Occipital lobe (tissue), 1 donor: ENCODE measurements at regions not wholly inside any gene's neighbourhood (a gene's known extent, or its start where the extent isn't known, plus 50 kb on each side); places are given as distances from the start of the nearest gene placed in this dataset.
"Not testable (repeated sequence)": the region's sequence is repeated elsewhere in the genome, so short reads cannot be mapped to it uniquely, and the experiment has no call there.

Experiments used
- DNase-seq: peaks from one replicate; lab custom pipeline; 2025; lab: John Stamatoyannopoulos, UW

- DNase-seq = not testable (repeated sequence)
These were observed 651.4 kb downstream of the PCDH11X start for GRCh38 chrX:92430574-92430973.

GRCh38 chrX:92460539-92460938 is 681.4 kb downstream of the PCDH11X start:
- DNase-seq = not testable (repeated sequence)

GRCh38 chrX:92480165-92480564 is 701.0 kb downstream of the PCDH11X start:
- DNase-seq = not testable (repeated sequence)

GRCh38 chrX:92485487-92485886 is 706.3 kb downstream of the PCDH11X start:
- not testable (repeated sequence) for DNase-seq

GRCh38 chrX:92515270-92515669 is 736.1 kb downstream of the PCDH11X start:
- DNase-seq = not testable (repeated sequence)

GRCh38 chrX:92528995-92529394 is 749.8 kb downstream of the PCDH11X start:
- not testable (repeated sequence) for DNase-seq

- not testable (repeated sequence) for DNase-seq
These were observed 761.3 kb downstream of the PCDH11X start for GRCh38 chrX:92540461-92540860.

GRCh38 chrX:92558323-92558722 is 779.1 kb downstream of the PCDH11X start:
- not testable (repeated sequence) for DNase-seq

- not testable (repeated sequence) for DNase-seq
These were observed 779.6 kb downstream of the PCDH11X start for GRCh38 chrX:92558796-92559195.

- DNase-seq = not testable (repeated sequence)
These were observed 780.9 kb downstream of the PCDH11X start for GRCh38 chrX:92560083-92560482.

GRCh38 chrX:92570217-92570616 is 791.0 kb downstream of the PCDH11X start:
- not testable (repeated sequence) for DNase-seq

GRCh38 chrX:92586643-92587042 is 807.5 kb downstream of the PCDH11X start:
- DNase-seq = not testable (repeated sequence)

GRCh38 chrX:92589676-92590075 is 810.5 kb downstream of the PCDH11X start:
- not testable (repeated sequence) for DNase-seq

GRCh38 chrX:92590726-92591298 is 811.6 kb downstream of the PCDH11X start:
- DNase-seq = not testable (repeated sequence)

GRCh38 chrX:92611517-92611916 is 832.3 kb downstream of the PCDH11X start:
- DNase-seq = not testable (repeated sequence)

- DNase-seq = not testable (repeated sequence)
These were observed 847.5 kb downstream of the PCDH11X start for GRCh38 chrX:92626699-92627098.

- DNase-seq = not testable (repeated sequence)
These were observed 878.4 kb downstream of the PCDH11X start for GRCh38 chrX:92657593-92657992.

- not testable (repeated sequence) for DNase-seq
These were observed 880.6 kb downstream of the PCDH11X start for GRCh38 chrX:92659743-92660142.

GRCh38 chrX:92692796-92693195 is 913.6 kb downstream of the PCDH11X start:
- DNase-seq = not testable (repeated sequence)

GRCh38 chrX:92699388-92700092 is 920.4 kb downstream of the PCDH11X start:
- DNase-seq = peak; percentile 0

- not testable (repeated sequence) for DNase-seq
These were observed 930.6 kb downstream of the PCDH11X start for GRCh38 chrX:92709784-92710183.
